Common myeloid progenitor, CD34-positive (primary cell): ENCODE measurements at regions not wholly inside any gene's neighbourhood (a gene's known extent, or its start where the extent isn't known, plus 50 kb on each side); places are given as distances from the start of the nearest gene placed in this dataset.

Experiments
- CTCF ChIA-PET: fragments of 350-600 bp; sonication (Branson Sonifier 250); formaldehyde crosslinking; loops from one replicate; lab custom pipeline; 2021; ENCODE audit warnings: antibody characterized with exemption; lab: Charles Lee
- POLR2A ChIA-PET: fragments of 350-600 bp; sonication (Branson Sonifier 250); formaldehyde crosslinking; loops from one replicate; lab custom pipeline; 2021; ENCODE audit warnings: antibody characterized with exemption; lab: Charles Lee
- DNase-seq, 3 donors: peaks; one replicate each; pipeline versions ENCODE4 v3.0.0 to v3.0.0-alpha.2; 2013
- H3K27ac ChIP-seq, 2 experiments: 1 replicate in 1 of 2; 2 replicates in 1 of 2; pipeline ENCODE4 v1.7.0; 2013; ENCODE audit warnings: inconsistent platforms in 2 of 2, low read length in 2 of 2, mild to moderate bottlenecking in 2 of 2, low read depth in 1 of 2, moderate library complexity in 1 of 2; ENCODE audit not compliant: severe bottlenecking in 2 of 2, insufficient read depth in 1 of 2, poor library complexity in 1 of 2
- H3K27me3 ChIP-seq, 5 experiments: replicated peaks in 2 of 5; 1 replicate in 3 of 5; 2 replicates in 2 of 5; pipeline versions ENCODE4 v1.6.1 to v1.7.0; 2013; ENCODE audit warnings: low read length in 4 of 5, mild to moderate bottlenecking in 2 of 5, moderate library complexity in 2 of 5, inconsistent platforms in 1 of 5; ENCODE audit not compliant: insufficient read depth in 5 of 5, control insufficient read depth in 4 of 5
- H3K36me3 ChIP-seq, 4 experiments: 1 replicate in 2 of 4; 2 replicates in 2 of 4; pipeline versions ENCODE4 v1.6.1 to v1.7.0; 2013; ENCODE audit warnings: low read length in 3 of 4, control low read depth in 1 of 4, mild to moderate bottlenecking in 1 of 4; ENCODE audit not compliant: control insufficient read depth in 4 of 4, insufficient read depth in 4 of 4
- H3K4me1 ChIP-seq, 4 experiments: 1 replicate in 3 of 4; 2 replicates in 1 of 4; pipeline versions ENCODE4 v1.6.1 to v1.7.1; 2013; ENCODE audit warnings: low read length in 3 of 4, mild to moderate bottlenecking in 3 of 4, control low read depth in 1 of 4, inconsistent platforms in 1 of 4, moderate library complexity in 1 of 4; ENCODE audit not compliant: control insufficient read depth in 4 of 4, insufficient read depth in 4 of 4; ENCODE audit errors: control extremely low read depth in 1 of 4
- H3K4me3 ChIP-seq, 7 experiments: 1 replicate in 4 of 7; 2 replicates in 3 of 7; pipeline versions ENCODE4 v1.5.1 to v1.7.0; 2013; ENCODE audit warnings: mild to moderate bottlenecking in 7 of 7, low read length in 6 of 7, moderate library complexity in 6 of 7, inconsistent platforms in 2 of 7, low read depth in 2 of 7, control low read depth in 1 of 7; ENCODE audit not compliant: insufficient read depth in 4 of 7, control insufficient read depth in 1 of 7; ENCODE audit errors: extremely low read depth in 1 of 7
- H3K9me3 ChIP-seq, 5 experiments: 1 replicate in 4 of 5; 2 replicates in 1 of 5; pipeline versions ENCODE4 v1.6.1 to v1.7.1; 2013; ENCODE audit warnings: low read length in 4 of 5, mild to moderate bottlenecking in 2 of 5, inconsistent platforms in 1 of 5, low read depth in 1 of 5, moderate library complexity in 1 of 5; ENCODE audit not compliant: control insufficient read depth in 4 of 5, insufficient read depth in 2 of 5; ENCODE audit errors: control extremely low read depth in 1 of 5
- WGBS: methylation state at CpG from one replicate; pipeline ENCODE4 v1.1.5; 2013; ENCODE audit not compliant: insufficient coverage; 5-methylcytosine and 5-hydroxymethylcytosine counted together

GRCh38 chr1:99595441-99595840, 50.5 kb upstream of the PALMD start:
- POLR2A ChIA-PET = no interaction called here
- H3K4me3 ChIP-seq = no peak overlapping the region
- no peaks in the 10 kb centered on the region for H3K4me1 ChIP-seq
- no peak for DNase-seq
- no peaks in the 10 kb centered on the region for H3K27me3 ChIP-seq
- CTCF ChIA-PET = no interaction called here
- no CpG with 5 or more reads among the region's 2 CpGs for WGBS
- H3K27ac ChIP-seq = no peak overlapping the region
- H3K36me3 ChIP-seq = no peaks in the 10 kb centered on the region
- no peaks in the 10 kb centered on the region for H3K9me3 ChIP-seq
